ENCODE measurements at regions not wholly inside any gene's neighbourhood (a gene's known extent, or its start where the extent isn't known, plus 50 kb on each side); places are given as distances from the start of the nearest gene placed in this dataset.

DNA sequence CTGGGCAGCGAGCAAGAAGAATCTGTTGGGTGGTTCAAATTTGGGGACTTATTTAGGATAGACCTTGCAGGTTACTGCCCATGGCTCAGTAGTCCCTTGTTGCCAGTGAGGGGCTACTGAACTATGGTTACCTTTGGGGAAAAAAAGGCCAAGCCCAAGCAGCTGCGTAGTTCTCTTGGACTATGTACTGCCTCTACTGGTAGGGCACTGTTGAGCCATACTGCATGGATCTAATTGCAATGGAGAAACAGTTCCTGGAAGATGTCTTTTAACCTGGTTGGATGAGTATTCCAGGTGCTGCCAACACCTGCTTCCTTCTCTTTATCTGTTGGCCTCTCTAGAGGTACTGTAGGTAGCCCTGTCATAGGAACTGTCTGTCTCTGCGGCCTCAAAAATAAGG is 671.9 kb upstream of the CBLB start:
- DNase-seq = no peak
- TF ChIP-seq, protein P1, sequence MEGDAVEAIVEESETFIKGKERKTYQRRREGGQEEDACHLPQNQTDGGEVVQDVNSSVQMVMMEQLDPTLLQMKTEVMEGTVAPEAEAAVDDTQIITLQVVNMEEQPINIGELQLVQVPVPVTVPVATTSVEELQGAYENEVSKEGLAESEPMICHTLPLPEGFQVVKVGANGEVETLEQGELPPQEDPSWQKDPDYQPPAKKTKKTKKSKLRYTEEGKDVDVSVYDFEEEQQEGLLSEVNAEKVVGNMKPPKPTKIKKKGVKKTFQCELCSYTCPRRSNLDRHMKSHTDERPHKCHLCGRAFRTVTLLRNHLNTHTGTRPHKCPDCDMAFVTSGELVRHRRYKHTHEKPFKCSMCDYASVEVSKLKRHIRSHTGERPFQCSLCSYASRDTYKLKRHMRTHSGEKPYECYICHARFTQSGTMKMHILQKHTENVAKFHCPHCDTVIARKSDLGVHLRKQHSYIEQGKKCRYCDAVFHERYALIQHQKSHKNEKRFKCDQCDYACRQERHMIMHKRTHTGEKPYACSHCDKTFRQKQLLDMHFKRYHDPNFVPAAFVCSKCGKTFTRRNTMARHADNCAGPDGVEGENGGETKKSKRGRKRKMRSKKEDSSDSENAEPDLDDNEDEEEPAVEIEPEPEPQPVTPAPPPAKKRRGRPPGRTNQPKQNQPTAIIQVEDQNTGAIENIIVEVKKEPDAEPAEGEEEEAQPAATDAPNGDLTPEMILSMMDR (IDR thresholded peaks at IDR 0.05) = no peak
- Histone ChIP-seq H3K4me1 (ENCODE audit: low read depth) (no peaks in the 10 kb centered on the region), H3K4me3 (no peak overlapping the region), H3K36me3 (ENCODE audit: low read depth) (no peaks in the 10 kb centered on the region), H3K9me3 (peaks cover 3% of the 10 kb centered on the region)
- no peak for ATAC-seq
- intact Hi-C loops (cut with DNase I, micrococcal nuclease) = no loop called here

DNA sequence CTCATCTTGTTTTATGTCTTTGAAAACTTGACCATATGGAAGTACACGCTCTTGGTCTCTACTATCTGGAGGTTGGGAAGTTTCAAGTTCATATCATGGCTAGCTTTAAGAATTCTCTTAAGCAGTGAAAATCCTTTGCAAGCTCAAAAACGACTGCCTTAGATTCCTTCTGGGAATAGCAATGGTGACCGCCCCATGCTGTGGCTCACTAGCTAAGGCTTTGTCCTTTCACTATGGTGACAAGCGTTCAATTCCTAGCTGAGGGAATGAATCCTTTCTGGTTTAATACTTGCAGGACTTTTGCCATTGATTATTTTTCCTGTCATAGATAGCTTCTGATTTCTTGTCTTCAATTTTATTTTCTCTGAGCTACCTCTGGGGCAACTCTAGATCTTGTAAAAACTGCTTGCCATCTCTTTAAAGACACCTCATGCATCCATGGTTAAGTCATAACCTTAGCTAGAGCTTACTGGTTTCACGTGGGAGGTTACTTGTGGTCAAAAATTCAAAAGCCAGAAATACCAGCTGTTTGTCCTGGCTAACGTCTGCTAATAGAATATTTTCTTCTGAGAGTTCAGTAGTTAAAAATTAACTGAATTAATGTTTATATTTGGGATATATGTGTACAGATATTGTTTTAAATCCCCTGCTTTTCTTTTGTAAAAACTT is 673.4 kb upstream of the CBLB start:
- H3K9me3 ChIP-seq = peaks cover 10% of the 10 kb centered on the region
- H3K4me1 ChIP-seq (ENCODE audit: low read depth) = no peaks in the 10 kb centered on the region
- intact Hi-C loops (cut with DNase I, micrococcal nuclease) = no loop called here
- H3K4me3 ChIP-seq = no peak overlapping the region
- TF ChIP-seq, protein P1 (IDR thresholded peaks at IDR 0.05) = no peak
- DNase-seq (no peak), ATAC-seq (no peak)
- H3K36me3 ChIP-seq (ENCODE audit: low read depth) = no peaks in the 10 kb centered on the region

DNA sequence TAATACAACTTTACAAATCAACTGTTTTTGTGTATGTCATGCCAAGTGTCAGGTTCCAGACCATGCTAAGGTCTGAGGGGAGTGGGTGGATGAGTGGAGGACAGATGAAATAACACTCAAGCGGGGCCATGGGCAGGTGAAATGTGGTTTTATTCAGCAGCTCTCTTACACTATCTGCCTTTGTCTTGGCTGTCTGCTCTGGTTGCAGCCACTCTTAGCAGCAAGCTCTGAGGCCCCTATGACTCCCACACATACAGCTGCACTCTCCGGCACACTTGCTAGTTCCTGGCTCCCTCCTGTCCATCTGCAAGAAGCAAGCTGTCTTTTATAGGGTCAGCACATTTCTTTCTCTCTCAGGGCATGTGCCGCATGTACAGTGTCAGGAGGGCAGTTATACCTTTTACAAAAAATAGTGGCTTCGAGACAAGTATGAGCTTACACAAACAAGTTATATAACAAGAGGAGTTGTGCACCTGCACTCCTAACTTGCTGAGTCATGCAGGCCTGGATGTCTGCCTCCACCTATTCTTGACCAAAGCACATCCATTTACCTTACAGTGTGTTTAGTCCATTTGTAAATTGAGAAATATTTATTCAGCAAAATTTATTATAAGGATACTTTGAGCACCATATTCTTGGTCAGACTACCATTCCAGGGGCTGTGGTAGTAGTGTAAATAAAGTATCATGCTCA is 683.7 kb upstream of the CBLB start:
- intact Hi-C loops (cut with DNase I, micrococcal nuclease) = no loop called here
- TF ChIP-seq, protein P1 (IDR thresholded peaks at IDR 0.05) = no peak
- Histone ChIP-seq H3K9me3 (no peaks in the 10 kb centered on the region), H3K4me1 (ENCODE audit: low read depth) (no peaks in the 10 kb centered on the region), H3K36me3 (ENCODE audit: low read depth) (no peaks in the 10 kb centered on the region), H3K4me3 (no peak overlapping the region)
- DNase-seq = no peak
- no peak for ATAC-seq

DNA sequence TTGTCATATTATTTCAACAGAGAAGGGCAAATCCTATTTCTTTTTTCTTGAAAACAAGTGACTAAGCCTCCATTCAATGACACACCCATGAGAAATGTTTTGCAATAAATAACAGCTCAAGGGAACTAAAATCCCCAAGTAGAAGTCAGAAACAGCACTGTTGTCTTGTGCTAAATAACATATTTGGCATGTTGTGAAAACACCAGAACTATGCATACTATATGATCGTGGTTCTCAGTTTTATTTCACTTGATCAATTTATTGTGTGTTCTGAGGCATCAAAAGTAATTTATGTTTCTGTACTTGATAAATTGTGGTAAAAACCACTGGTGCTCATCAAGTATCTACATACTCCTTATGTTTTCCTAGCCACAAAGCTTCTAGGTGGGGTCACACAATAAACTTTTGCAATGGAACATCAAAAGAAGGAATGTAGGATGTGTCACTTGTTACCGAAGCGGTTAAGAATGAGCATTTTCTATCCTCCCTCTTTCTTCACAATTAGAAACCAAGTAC is 691.7 kb upstream of the CBLB start:
- Histone ChIP-seq H3K4me1 (ENCODE audit: low read depth) (no peaks in the 10 kb centered on the region), H3K4me3 (no peak overlapping the region), H3K36me3 (ENCODE audit: low read depth) (no peaks in the 10 kb centered on the region), H3K9me3 (no peaks in the 10 kb centered on the region)
- DNase-seq (no peak), ATAC-seq (no peak)
- TF ChIP-seq, protein P1 (IDR thresholded peaks at IDR 0.05) = no peak
- intact Hi-C loops (cut with DNase I, micrococcal nuclease) = no loop called here

DNA sequence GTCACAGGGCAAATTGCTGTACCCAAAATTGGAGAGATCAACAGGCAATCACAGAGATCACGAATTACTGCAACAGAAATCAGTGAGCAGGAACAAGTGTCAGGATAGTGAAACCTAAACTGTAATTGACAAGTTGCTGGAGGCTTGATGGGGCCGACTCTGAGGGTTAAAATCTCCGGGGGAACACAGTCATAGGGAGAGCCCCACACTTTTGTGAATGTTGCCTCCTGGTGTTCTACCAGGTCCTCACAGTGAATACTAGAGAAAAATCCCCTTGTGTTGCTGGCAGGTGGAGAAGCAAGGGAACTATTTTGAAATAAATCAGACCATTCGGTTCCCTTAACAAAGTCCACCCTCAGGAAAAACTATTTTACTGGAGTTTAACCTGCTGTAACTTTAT is 697.5 kb upstream of the CBLB start:
- ATAC-seq (no peak), DNase-seq (no peak)
- TF ChIP-seq, protein P1 (IDR thresholded peaks at IDR 0.05) = no peak
- no peaks in the 10 kb centered on the region for H3K36me3 ChIP-seq (ENCODE audit: low read depth)
- H3K9me3 ChIP-seq = no peaks in the 10 kb centered on the region
- intact Hi-C loops (cut with DNase I, micrococcal nuclease) = no loop called here
- H3K4me1 ChIP-seq (ENCODE audit: low read depth) = no peaks in the 10 kb centered on the region
- no peak overlapping the region for H3K4me3 ChIP-seq

Data from mucosa of descending colon (tissue), 3 donors.